ENCODE measurements at regions not wholly inside any gene's neighbourhood (a gene's known extent, or its start where the extent isn't known, plus 50 kb on each side); places are given as distances from the start of the nearest gene placed in this dataset.

- DNase-seq (ENCODE audit: extremely low read depth, insufficient read length) = no peak
- no peaks in the 10 kb centered on the region; the same call in 1 of the 2 replicates for H3K27me3 ChIP-seq (replicated peaks; ENCODE audit: control insufficient read depth, insufficient read depth, low read length)
- no peak overlapping the region for H3K4me3 ChIP-seq (replicated peaks; ENCODE audit: low read depth, low read length)
- TF ChIP-seq, protein P1, sequence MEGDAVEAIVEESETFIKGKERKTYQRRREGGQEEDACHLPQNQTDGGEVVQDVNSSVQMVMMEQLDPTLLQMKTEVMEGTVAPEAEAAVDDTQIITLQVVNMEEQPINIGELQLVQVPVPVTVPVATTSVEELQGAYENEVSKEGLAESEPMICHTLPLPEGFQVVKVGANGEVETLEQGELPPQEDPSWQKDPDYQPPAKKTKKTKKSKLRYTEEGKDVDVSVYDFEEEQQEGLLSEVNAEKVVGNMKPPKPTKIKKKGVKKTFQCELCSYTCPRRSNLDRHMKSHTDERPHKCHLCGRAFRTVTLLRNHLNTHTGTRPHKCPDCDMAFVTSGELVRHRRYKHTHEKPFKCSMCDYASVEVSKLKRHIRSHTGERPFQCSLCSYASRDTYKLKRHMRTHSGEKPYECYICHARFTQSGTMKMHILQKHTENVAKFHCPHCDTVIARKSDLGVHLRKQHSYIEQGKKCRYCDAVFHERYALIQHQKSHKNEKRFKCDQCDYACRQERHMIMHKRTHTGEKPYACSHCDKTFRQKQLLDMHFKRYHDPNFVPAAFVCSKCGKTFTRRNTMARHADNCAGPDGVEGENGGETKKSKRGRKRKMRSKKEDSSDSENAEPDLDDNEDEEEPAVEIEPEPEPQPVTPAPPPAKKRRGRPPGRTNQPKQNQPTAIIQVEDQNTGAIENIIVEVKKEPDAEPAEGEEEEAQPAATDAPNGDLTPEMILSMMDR (IDR thresholded peaks at IDR 0.05; ENCODE audit: insufficient read depth, low read length, poor library complexity, severe bottlenecking) = no peak
- H3K36me3 ChIP-seq (ENCODE audit: control insufficient read depth, insufficient read depth, low read length) = no peaks in the 10 kb centered on the region
Observed at GRCh38 chr22:27597703-27598444, 203.7 kb downstream of the MN1 start.

DNA sequence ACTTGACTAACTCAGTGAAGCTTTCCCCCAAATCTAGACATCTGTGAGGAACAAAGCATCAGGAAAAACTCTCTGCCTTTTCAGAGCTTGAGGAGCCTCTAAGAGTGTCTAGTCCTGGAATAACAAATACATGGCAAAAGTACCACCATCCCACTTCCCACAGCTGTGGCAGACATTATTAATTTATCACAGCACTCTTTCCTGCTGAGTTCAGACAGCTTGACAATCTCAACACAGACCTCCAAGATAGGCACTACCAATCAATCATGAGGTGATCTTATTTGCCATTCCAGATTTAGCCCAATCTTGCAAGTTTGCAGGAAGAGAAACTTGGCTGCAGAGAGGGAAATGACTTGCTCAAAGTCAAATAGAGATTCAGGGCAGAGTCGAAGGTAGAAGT, 202.8 kb downstream of the MN1 start:
- H3K27me3 ChIP-seq (replicated peaks; ENCODE audit: control insufficient read depth, insufficient read depth, low read length) = no peaks in the 10 kb centered on the region; the same call in 1 of the 2 replicates
- DNase-seq (ENCODE audit: extremely low read depth, insufficient read length) = no peak
- TF ChIP-seq, protein P1 (IDR thresholded peaks at IDR 0.05; ENCODE audit: insufficient read depth, low read length, poor library complexity, severe bottlenecking) = no peak
- H3K4me3 ChIP-seq (replicated peaks; ENCODE audit: low read depth, low read length) = no peak overlapping the region
- H3K36me3 ChIP-seq (ENCODE audit: control insufficient read depth, insufficient read depth, low read length) = no peaks in the 10 kb centered on the region

- no peaks in the 10 kb centered on the region for H3K36me3 ChIP-seq (ENCODE audit: control insufficient read depth, insufficient read depth, low read length)
- no peak for DNase-seq (ENCODE audit: extremely low read depth, insufficient read length)
- TF ChIP-seq, protein P1 (IDR thresholded peaks at IDR 0.05; ENCODE audit: insufficient read depth, low read length, poor library complexity, severe bottlenecking) = no peak
- H3K27me3 ChIP-seq (replicated peaks; ENCODE audit: control insufficient read depth, insufficient read depth, low read length) = no peaks in the 10 kb centered on the region; the same call in 1 of the 2 replicates
- H3K4me3 ChIP-seq (replicated peaks; ENCODE audit: low read depth, low read length) = no peak overlapping the region
Observed at GRCh38 chr22:27601195-27601594, 200.4 kb downstream of the MN1 start.

- no peak for DNase-seq (ENCODE audit: extremely low read depth, insufficient read length)
- Histone ChIP-seq H3K27me3 (replicated peaks; ENCODE audit: control insufficient read depth, insufficient read depth, low read length) (no peaks in the 10 kb centered on the region; the same call in 1 of the 2 replicates), H3K4me3 (replicated peaks; ENCODE audit: low read depth, low read length) (no peak overlapping the region), H3K36me3 (ENCODE audit: control insufficient read depth, insufficient read depth, low read length) (no peaks in the 10 kb centered on the region)
- TF ChIP-seq, protein P1 (IDR thresholded peaks at IDR 0.05; ENCODE audit: insufficient read depth, low read length, poor library complexity, severe bottlenecking) = no peak
Observed at GRCh38 chr22:27602390-27602789, 199.2 kb downstream of the MN1 start.

GRCh38 chr22:27603111-27603799, 198.3 kb downstream of the MN1 start:
- TF ChIP-seq, protein P1 (IDR thresholded peaks at IDR 0.05; ENCODE audit: insufficient read depth, low read length, poor library complexity, severe bottlenecking) = no peak
- no peaks in the 10 kb centered on the region for H3K36me3 ChIP-seq (ENCODE audit: control insufficient read depth, insufficient read depth, low read length)
- no peak for DNase-seq (ENCODE audit: extremely low read depth, insufficient read length)
- H3K27me3 ChIP-seq (replicated peaks; ENCODE audit: control insufficient read depth, insufficient read depth, low read length) = no peaks in the 10 kb centered on the region
- no peak overlapping the region for H3K4me3 ChIP-seq (replicated peaks; ENCODE audit: low read depth, low read length)

Data from GM06990 (cell line).